ENCODE measurements at regions not wholly inside any gene's neighbourhood (a gene's known extent, or its start where the extent isn't known, plus 50 kb on each side); places are given as distances from the start of the nearest gene placed in this dataset.
"Not testable (repeated sequence)": the region's sequence is repeated elsewhere in the genome, so short reads cannot be mapped to it uniquely, and the experiment has no call there.

GRCh38 chr2:121849236-121849635, 93.8 kb downstream of the TSN start:
- no peak overlapping the region for H2AFZ ChIP-seq (ENCODE audit: low read depth, low read length)
- H3K4me2 ChIP-seq (ENCODE audit: low read length): no peak overlapping the region
- FAIRE-seq (no peak), DNase-seq (ENCODE audit: low read depth) (no peak)
- no peak overlapping the region for H3K4me3 Mint-ChIP-seq (ENCODE audit: unreplicated experiment)
- peaks cover 8% of the 10 kb centered on the region for H3K27me3 Mint-ChIP-seq (ENCODE audit: low read depth, unreplicated experiment)
- H3K4me1 ChIP-seq (ENCODE audit: insufficient read depth, low read length): no peaks in the 10 kb centered on the region
- no peak overlapping the region for H3K4me3 ChIP-seq (ENCODE audit: insufficient read depth, low read depth, low read length)
- no peaks in the 10 kb centered on the region for H3K36me3 ChIP-seq (ENCODE audit: insufficient read depth, low read length)
- H3K79me2 ChIP-seq (ENCODE audit: insufficient read depth, low read length): no peaks in the 10 kb centered on the region
- no peaks in the 10 kb centered on the region for H3K9me3 ChIP-seq (ENCODE audit: insufficient read depth, low read depth, low read length)
- H3K9ac ChIP-seq (ENCODE audit: low read length): no peak overlapping the region
- no peaks in the 10 kb centered on the region for H4K20me1 ChIP-seq (ENCODE audit: insufficient read depth, low read length)
- H3K27ac ChIP-seq (ENCODE audit: low read depth, low read length): no peak overlapping the region
- no peaks in the 10 kb centered on the region for H3K36me3 Mint-ChIP-seq (ENCODE audit: low read depth, unreplicated experiment)
- peaks cover 2% of the 10 kb centered on the region for H3K27me3 ChIP-seq (ENCODE audit: insufficient read depth, low read length)
- H3K27ac Mint-ChIP-seq (ENCODE audit: unreplicated experiment): no peak overlapping the region
- TF ChIP-seq, protein P1, sequence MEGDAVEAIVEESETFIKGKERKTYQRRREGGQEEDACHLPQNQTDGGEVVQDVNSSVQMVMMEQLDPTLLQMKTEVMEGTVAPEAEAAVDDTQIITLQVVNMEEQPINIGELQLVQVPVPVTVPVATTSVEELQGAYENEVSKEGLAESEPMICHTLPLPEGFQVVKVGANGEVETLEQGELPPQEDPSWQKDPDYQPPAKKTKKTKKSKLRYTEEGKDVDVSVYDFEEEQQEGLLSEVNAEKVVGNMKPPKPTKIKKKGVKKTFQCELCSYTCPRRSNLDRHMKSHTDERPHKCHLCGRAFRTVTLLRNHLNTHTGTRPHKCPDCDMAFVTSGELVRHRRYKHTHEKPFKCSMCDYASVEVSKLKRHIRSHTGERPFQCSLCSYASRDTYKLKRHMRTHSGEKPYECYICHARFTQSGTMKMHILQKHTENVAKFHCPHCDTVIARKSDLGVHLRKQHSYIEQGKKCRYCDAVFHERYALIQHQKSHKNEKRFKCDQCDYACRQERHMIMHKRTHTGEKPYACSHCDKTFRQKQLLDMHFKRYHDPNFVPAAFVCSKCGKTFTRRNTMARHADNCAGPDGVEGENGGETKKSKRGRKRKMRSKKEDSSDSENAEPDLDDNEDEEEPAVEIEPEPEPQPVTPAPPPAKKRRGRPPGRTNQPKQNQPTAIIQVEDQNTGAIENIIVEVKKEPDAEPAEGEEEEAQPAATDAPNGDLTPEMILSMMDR (IDR thresholded peaks at IDR 0.05; ENCODE audit: insufficient read depth, low read depth, low read length): no peak
- no peak for TF ChIP-seq EZH2 (IDR thresholded peaks at IDR 0.05; ENCODE audit: insufficient read depth, low read length)
- H3K4me1 Mint-ChIP-seq (ENCODE audit: low read depth, unreplicated experiment): no peaks in the 10 kb centered on the region
- H3K9me3 Mint-ChIP-seq (ENCODE audit: unreplicated experiment): peaks cover 3% of the 10 kb centered on the region

- not testable (repeated sequence) for H3K4me3 ChIP-seq (ENCODE audit: insufficient read depth, low read depth, low read length); H3K27me3 Mint-ChIP-seq (ENCODE audit: low read depth, unreplicated experiment); H3K4me3 Mint-ChIP-seq (ENCODE audit: unreplicated experiment); H4K20me1 ChIP-seq (ENCODE audit: insufficient read depth, low read length); H2AFZ ChIP-seq (ENCODE audit: low read depth, low read length); H3K4me1 Mint-ChIP-seq (ENCODE audit: low read depth, unreplicated experiment); FAIRE-seq; H3K9me3 Mint-ChIP-seq (ENCODE audit: unreplicated experiment); H3K79me2 ChIP-seq (ENCODE audit: insufficient read depth, low read length); H3K36me3 Mint-ChIP-seq (ENCODE audit: low read depth, unreplicated experiment); H3K27ac Mint-ChIP-seq (ENCODE audit: unreplicated experiment); H3K9me3 ChIP-seq (ENCODE audit: insufficient read depth, low read depth, low read length); H3K27me3 ChIP-seq (ENCODE audit: insufficient read depth, low read length); DNase-seq (ENCODE audit: low read depth); H3K27ac ChIP-seq (ENCODE audit: low read depth, low read length); H3K36me3 ChIP-seq (ENCODE audit: insufficient read depth, low read length); H3K4me2 ChIP-seq (ENCODE audit: low read length); H3K4me1 ChIP-seq (ENCODE audit: insufficient read depth, low read length); H3K9ac ChIP-seq (ENCODE audit: low read length)
Observed at GRCh38 chr2:121853149-121853548, 97.7 kb downstream of the TSN start.

- Mint-ChIP-seq H3K4me1 (ENCODE audit: low read depth, unreplicated experiment) (peaks cover 9% of the 10 kb centered on the region), H3K27ac (ENCODE audit: unreplicated experiment) (no peak overlapping the region), H3K36me3 (ENCODE audit: low read depth, unreplicated experiment) (no peaks in the 10 kb centered on the region), H3K4me3 (ENCODE audit: unreplicated experiment) (no peak overlapping the region), H3K27me3 (ENCODE audit: low read depth, unreplicated experiment) (no peaks in the 10 kb centered on the region), H3K9me3 (ENCODE audit: unreplicated experiment) (peaks cover 7% of the 10 kb centered on the region)
- TF ChIP-seq, protein P1 (IDR thresholded peaks at IDR 0.05; ENCODE audit: insufficient read depth, low read depth, low read length): no peak
- TF ChIP-seq EZH2 (IDR thresholded peaks at IDR 0.05; ENCODE audit: insufficient read depth, low read length): no peak
- Histone ChIP-seq H3K36me3 (ENCODE audit: insufficient read depth, low read length) (no peaks in the 10 kb centered on the region), H3K9me3 (ENCODE audit: insufficient read depth, low read depth, low read length) (no peaks in the 10 kb centered on the region), H4K20me1 (ENCODE audit: insufficient read depth, low read length) (no peaks in the 10 kb centered on the region), H3K27me3 (ENCODE audit: insufficient read depth, low read length) (peaks cover 7% of the 10 kb centered on the region), H3K79me2 (ENCODE audit: insufficient read depth, low read length) (no peaks in the 10 kb centered on the region), H3K27ac (ENCODE audit: low read depth, low read length) (no peak overlapping the region), H3K4me2 (ENCODE audit: low read length) (no peak overlapping the region), H3K4me3 (ENCODE audit: insufficient read depth, low read depth, low read length) (no peak overlapping the region), H3K9ac (ENCODE audit: low read length) (no peak overlapping the region), H2AFZ (ENCODE audit: low read depth, low read length) (no peak overlapping the region), H3K4me1 (ENCODE audit: insufficient read depth, low read length) (peaks cover 6% of the 10 kb centered on the region)
- FAIRE-seq (no peak), DNase-seq (ENCODE audit: low read depth) (no peak)
Observed at GRCh38 chr2:121855510-121855909, 100.1 kb downstream of the TSN start.
